ENCODE measurements at regions not wholly inside any gene's neighbourhood (a gene's known extent, or its start where the extent isn't known, plus 50 kb on each side); places are given as distances from the start of the nearest gene placed in this dataset.

DNA sequence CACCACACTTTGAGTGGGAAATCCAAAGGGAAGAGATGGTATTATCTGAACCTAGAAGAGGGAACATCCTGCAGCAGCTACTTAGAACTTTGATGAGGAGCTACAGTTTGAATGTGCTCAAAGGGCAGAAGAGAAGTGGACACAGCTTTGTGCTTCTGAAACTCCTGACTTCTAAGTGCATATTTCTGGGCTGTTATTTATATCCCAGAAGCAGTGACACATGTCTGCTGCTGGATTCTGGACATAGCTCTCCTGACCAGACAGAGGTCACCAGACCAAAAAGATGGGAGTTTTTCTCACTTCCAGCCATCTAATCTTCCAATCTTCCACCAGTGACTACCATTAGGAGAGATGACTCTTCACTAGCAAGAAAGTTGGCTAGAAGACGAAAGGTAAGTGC lies 153.9 kb downstream of the FSIP2 start:
- TF ChIP-seq CTCF (IDR thresholded peaks at IDR 0.05 in 8 of 11, conservative IDR thresholded peaks at IDR 0.05 in 3 of 11) = no peak
- no peak for TF ChIP-seq POLR2A (IDR thresholded peaks at IDR 0.05)

Measured in spleen (tissue), 7 donors.